OCI-LY7 (cell line): ENCODE measurements at regions not wholly inside any gene's neighbourhood (a gene's known extent, or its start where the extent isn't known, plus 50 kb on each side); places are given as distances from the start of the nearest gene placed in this dataset.
"Not testable (repeated sequence)": the region's sequence is repeated elsewhere in the genome, so short reads cannot be mapped to it uniquely, and the experiment has no call there.

Experiments used
- BruUV-seq: library from RNA; stranded (reverse); fragments of 400-500 nt; replicated peaks from 2 replicates; lab custom pipeline; 2021; lab: Mats Ljungman, UMichigan
- CTCF ChIA-PET: fragments of 300-600 bp; sonication (Branson Sonifier 250); formaldehyde crosslinking; loops from one replicate; lab custom pipeline; 2022; ENCODE audit warnings: antibody characterized with exemption; ENCODE audit not compliant: unreplicated experiment; lab: Charles Lee
- POLR2A ChIA-PET: fragments of 300-600 bp; sonication (Branson Sonifier 250); formaldehyde crosslinking; loops from one replicate; lab custom pipeline; 2022; ENCODE audit warnings: antibody characterized with exemption; lab: Charles Lee
- DNase-seq: peaks from one replicate; pipeline ENCODE4 v3.0.0-alpha.2; 2015; ENCODE audit warnings: low spot score
- H2AFZ ChIP-seq: fragments of 200-600 bp; sonication (generic), shearing (Covaris generic); 2 replicates; pipeline ENCODE4 v1.6.1; 2014; ENCODE audit warnings: mild to moderate bottlenecking, antibody characterized with exemption, low read length, moderate library complexity
- H3K27ac ChIP-seq: fragments of 200-600 bp; sonication (generic); 2 replicates; pipeline ENCODE4 v1.5.1; 2014; ENCODE audit warnings: mixed run types, low read depth, mild to moderate bottlenecking, moderate library complexity, low read length, inconsistent platforms; ENCODE audit not compliant: poor library complexity, severe bottlenecking
- H3K36me3 ChIP-seq: fragments of 200-600 bp; sonication (generic); 2 replicates; pipeline ENCODE4 v1.6.1; 2014; ENCODE audit warnings: mild to moderate bottlenecking, antibody characterized with exemption, low read length, moderate library complexity, mixed read lengths; ENCODE audit not compliant: insufficient read depth
- H3K4me1 ChIP-seq: fragments of 200-600 bp; sonication (generic); 2 replicates; pipeline ENCODE4 v1.5.1; 2014; ENCODE audit warnings: mild to moderate bottlenecking, low read length; ENCODE audit not compliant: insufficient read depth, poor library complexity, severe bottlenecking
- H3K4me2 ChIP-seq: fragments of 200-600 bp; sonication (generic); 2 replicates; pipeline ENCODE4 v1.6.1; 2014; ENCODE audit warnings: mild to moderate bottlenecking, low read length
- H3K4me3 ChIP-seq: fragments of 200-600 bp; sonication (generic); 2 replicates; pipeline ENCODE4 v1.5.1; 2014; ENCODE audit warnings: mild to moderate bottlenecking, low read depth, low read length; ENCODE audit not compliant: poor library complexity, severe bottlenecking
- H3K79me2 ChIP-seq: fragments of 200-600 bp; sonication (generic); 2 replicates; pipeline ENCODE4 v1.6.1; 2016; ENCODE audit warnings: low read depth, mild to moderate bottlenecking, low read length, moderate library complexity, mixed read lengths; ENCODE audit not compliant: insufficient read depth
- H3K9me2 ChIP-seq: fragments of 200-600 bp; sonication (generic); 2 replicates; pipeline ENCODE4 v1.6.1; 2016; ENCODE audit warnings: mild to moderate bottlenecking, low read length, mixed read lengths; ENCODE audit not compliant: insufficient read depth
- H3K9me3 ChIP-seq: fragments of 200-600 bp; sonication (generic); 2 replicates; pipeline ENCODE4 v1.6.1; 2014; ENCODE audit warnings: mild to moderate bottlenecking, mixed run types, low read length, mixed read lengths
- H4K20me1 ChIP-seq: fragments of 200-600 bp; sonication (generic); 2 replicates; pipeline ENCODE4 v1.6.1; 2014; ENCODE audit warnings: mild to moderate bottlenecking, antibody characterized with exemption, low read length, moderate library complexity, mixed read lengths; ENCODE audit not compliant: insufficient read depth
- CTCF ChIP-seq: fragments of 200-600 bp; sonication (generic); conservative IDR thresholded peaks from 2 replicates; pipeline ENCODE4 v1.5.1; 2014; ENCODE audit warnings: mild to moderate bottlenecking, antibody characterized with exemption, low read length, moderate library complexity, mixed read lengths
- EZH2phosphoT487 ChIP-seq: fragments of 200-600 bp; sonication (generic); IDR thresholded peaks from 2 replicates; pipeline ENCODE4 v1.6.1; 2018; ENCODE audit warnings: low read depth, borderline replicate concordance, mild to moderate bottlenecking, mixed run types, antibody characterized with exemption, low read length, moderate library complexity, mixed read lengths
- intact Hi-C: fragments of 100-400 bp; cut with micrococcal nuclease; formaldehyde crosslinking; loops from one replicate; pipeline ENCODE4 v1.10.0; 2022; ENCODE audit not compliant: unreplicated experiment

GRCh38 chr14:97120204-97120603, 323.0 kb downstream of the VRK1 start:
- no peaks in the 10 kb centered on the region for H3K4me1 ChIP-seq
- intact Hi-C loops: no loop called here
- POLR2A ChIA-PET: interaction anchor here (0.6 kb wide), 1 partner anchor 1362 kb away, joined by 3 read pairs; no protein-coding TSS in a partner anchor
- H2AFZ ChIP-seq: no peak overlapping the region
- no peaks in the 10 kb centered on the region for H3K9me3 ChIP-seq
- H3K27ac ChIP-seq: no peak overlapping the region
- H3K4me2 ChIP-seq: no peak overlapping the region
- H3K4me3 ChIP-seq: no peak overlapping the region
- TF ChIP-seq CTCF (no peak), EZH2phosphoT487 (no peak)
- no peaks in the 10 kb centered on the region for H3K9me2 ChIP-seq
- no TSS peak for BruUV-seq
- no peaks in the 10 kb centered on the region for H3K36me3 ChIP-seq
- no peaks in the 10 kb centered on the region for H3K79me2 ChIP-seq
- H4K20me1 ChIP-seq: no peaks in the 10 kb centered on the region
- DNase-seq: no peak
- CTCF ChIA-PET: no interaction called here

GRCh38 chr14:97120611-97121031, 323.4 kb downstream of the VRK1 start:
- Histone ChIP-seq H3K36me3 (no peaks in the 10 kb centered on the region), H3K27ac (no peak overlapping the region), H3K4me3 (no peak overlapping the region), H3K9me2 (no peaks in the 10 kb centered on the region), H2AFZ (no peak overlapping the region), H3K9me3 (no peaks in the 10 kb centered on the region), H3K79me2 (no peaks in the 10 kb centered on the region), H3K4me1 (no peaks in the 10 kb centered on the region), H4K20me1 (no peaks in the 10 kb centered on the region), H3K4me2 (no peak overlapping the region)
- ChIA-PET CTCF (no interaction called here), POLR2A (no interaction called here)
- no peak for TF ChIP-seq CTCF
- no peak for TF ChIP-seq EZH2phosphoT487
- DNase-seq: no peak
- intact Hi-C loops: no loop called here
- BruUV-seq: no TSS peak

- Histone ChIP-seq H2AFZ (no peak overlapping the region), H3K9me2 (no peaks in the 10 kb centered on the region), H3K4me2 (no peak overlapping the region), H3K36me3 (no peaks in the 10 kb centered on the region), H3K9me3 (no peaks in the 10 kb centered on the region), H3K79me2 (no peaks in the 10 kb centered on the region), H3K4me1 (no peaks in the 10 kb centered on the region), H4K20me1 (no peaks in the 10 kb centered on the region), H3K4me3 (no peak overlapping the region), H3K27ac (no peak overlapping the region)
- ChIA-PET POLR2A (no interaction called here), CTCF (no interaction called here)
- DNase-seq: no peak
- no peak for TF ChIP-seq CTCF
- TF ChIP-seq EZH2phosphoT487: no peak
- intact Hi-C loops: no loop called here
- BruUV-seq: no TSS peak
These were observed 332.5 kb downstream of the VRK1 start for GRCh38 chr14:97129639-97130038.

GRCh38 chr14:97135847-97136246, 338.7 kb downstream of the VRK1 start:
- CTCF ChIA-PET, intact Hi-C loops: not testable (repeated sequence)

More at GRCh38 chr14:97135847-97136246, 338.7 kb downstream of the VRK1 start:
- H3K27ac ChIP-seq, BruUV-seq, H3K4me3 ChIP-seq, H3K9me3 ChIP-seq, H4K20me1 ChIP-seq, POLR2A ChIA-PET, H3K79me2 ChIP-seq, H3K9me2 ChIP-seq, DNase-seq, H3K4me1 ChIP-seq, H3K36me3 ChIP-seq, H2AFZ ChIP-seq, H3K4me2 ChIP-seq: not testable (repeated sequence)
